Subcutaneous adipose tissue (tissue), 1 donor: ENCODE measurements at regions not wholly inside any gene's neighbourhood (a gene's known extent, or its start where the extent isn't known, plus 50 kb on each side); places are given as distances from the start of the nearest gene placed in this dataset.

Experiments used
- TF ChIP-seq, protein P1 (sequence below): fragments of 450-650 bp; IDR thresholded peaks from one replicate; pipeline ENCODE4 v1.5.1; 2016; ENCODE audit warnings: low read depth, mild to moderate bottlenecking, control low read depth, antibody characterized with exemption, moderate library complexity

DNA sequence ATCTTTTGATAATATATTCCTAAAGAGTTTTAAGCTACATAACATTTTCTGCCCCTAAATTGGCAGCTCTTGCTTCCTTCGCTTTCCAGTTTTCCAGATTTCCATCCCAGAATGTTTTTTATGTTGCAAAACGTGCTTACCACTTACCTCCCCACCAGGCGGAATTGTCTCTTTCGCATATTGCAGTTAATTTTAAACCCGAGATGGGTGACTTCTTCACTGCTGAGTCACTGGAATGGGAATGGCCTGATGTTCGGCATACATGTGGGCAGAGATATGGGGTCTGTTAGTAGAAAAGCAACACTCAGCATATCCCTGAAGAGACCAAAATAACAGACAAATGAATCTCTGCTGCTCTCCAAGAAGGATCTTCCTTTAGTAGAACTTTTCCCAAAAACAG lies 491.2 kb downstream of the PREX1 start:
- TF ChIP-seq, protein P1, sequence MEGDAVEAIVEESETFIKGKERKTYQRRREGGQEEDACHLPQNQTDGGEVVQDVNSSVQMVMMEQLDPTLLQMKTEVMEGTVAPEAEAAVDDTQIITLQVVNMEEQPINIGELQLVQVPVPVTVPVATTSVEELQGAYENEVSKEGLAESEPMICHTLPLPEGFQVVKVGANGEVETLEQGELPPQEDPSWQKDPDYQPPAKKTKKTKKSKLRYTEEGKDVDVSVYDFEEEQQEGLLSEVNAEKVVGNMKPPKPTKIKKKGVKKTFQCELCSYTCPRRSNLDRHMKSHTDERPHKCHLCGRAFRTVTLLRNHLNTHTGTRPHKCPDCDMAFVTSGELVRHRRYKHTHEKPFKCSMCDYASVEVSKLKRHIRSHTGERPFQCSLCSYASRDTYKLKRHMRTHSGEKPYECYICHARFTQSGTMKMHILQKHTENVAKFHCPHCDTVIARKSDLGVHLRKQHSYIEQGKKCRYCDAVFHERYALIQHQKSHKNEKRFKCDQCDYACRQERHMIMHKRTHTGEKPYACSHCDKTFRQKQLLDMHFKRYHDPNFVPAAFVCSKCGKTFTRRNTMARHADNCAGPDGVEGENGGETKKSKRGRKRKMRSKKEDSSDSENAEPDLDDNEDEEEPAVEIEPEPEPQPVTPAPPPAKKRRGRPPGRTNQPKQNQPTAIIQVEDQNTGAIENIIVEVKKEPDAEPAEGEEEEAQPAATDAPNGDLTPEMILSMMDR, result no peak

DNA sequence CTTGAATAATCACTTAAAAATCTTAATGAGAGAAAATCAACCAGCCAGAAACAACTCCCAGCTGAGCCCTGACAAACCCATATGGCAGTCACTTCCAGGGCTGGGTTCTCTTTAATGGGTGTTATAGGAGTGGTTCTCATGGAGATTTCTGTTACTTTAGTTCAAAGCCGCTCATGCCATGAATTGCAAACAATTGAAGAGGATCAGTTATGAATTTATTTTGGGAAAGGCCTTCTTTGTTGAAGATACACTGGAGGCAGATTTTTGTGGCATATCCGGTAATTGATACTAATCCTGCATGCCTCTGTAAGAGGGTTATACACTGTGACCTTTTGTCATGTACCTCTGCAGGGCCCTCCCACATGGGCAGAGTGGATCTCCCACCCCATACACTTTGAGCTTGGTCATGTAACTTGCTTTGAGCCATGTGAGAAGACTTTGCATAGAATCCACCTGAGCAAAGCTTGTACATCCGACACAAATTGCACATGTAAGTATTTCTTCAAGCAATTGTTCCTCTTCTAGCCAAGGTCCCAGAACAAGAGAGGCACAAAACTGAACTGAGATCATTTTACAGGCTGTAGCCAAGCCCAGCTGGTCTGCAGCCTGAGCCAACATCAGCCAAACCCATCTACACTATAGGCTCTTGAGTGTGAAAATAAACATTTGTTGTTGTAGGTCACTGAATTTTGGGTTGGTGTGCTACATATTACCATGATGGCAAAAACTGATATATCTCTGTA lies 492.3 kb downstream of the PREX1 start:
- TF ChIP-seq, protein P1, result no peak

DNA sequence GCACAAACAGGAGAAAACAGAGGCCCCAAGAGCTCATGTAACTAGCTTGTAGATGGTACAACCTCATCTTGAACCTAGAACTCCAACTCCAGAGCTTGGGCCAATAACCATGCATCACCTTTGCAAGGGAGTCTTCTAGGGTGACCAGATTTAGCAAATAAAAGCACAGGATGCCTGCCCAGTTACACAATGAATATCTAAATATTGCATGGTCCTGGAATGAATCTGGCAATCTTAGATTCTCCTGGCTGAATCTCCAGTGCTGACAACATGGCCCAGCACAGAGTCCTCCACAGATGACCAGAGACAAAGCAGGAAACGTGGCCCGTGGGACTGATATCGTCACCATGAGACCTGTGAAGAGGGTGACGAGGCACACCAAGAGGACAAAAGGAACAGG lies 494.1 kb downstream of the PREX1 start:
- TF ChIP-seq, protein P1, result no peak

DNA sequence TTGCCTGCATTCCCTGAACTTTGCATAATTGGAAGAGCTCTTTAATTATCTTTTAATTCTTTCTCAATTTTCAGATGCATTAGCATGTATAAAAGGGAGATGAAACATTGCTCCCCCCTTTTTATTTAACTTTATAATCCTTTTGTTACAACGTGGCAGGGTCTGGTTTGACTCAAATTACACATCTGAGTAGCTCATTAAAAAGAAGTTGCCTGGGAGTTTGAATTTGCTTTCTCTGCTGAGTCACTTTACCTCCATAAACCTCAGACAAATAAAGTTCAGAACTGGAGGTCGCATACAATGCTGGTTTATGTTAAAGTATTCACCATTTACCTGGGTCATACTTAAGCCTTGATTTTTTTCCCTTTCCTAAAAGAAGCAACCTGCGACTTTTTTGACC lies 495.2 kb downstream of the PREX1 start:
- TF ChIP-seq, protein P1, result no peak

DNA sequence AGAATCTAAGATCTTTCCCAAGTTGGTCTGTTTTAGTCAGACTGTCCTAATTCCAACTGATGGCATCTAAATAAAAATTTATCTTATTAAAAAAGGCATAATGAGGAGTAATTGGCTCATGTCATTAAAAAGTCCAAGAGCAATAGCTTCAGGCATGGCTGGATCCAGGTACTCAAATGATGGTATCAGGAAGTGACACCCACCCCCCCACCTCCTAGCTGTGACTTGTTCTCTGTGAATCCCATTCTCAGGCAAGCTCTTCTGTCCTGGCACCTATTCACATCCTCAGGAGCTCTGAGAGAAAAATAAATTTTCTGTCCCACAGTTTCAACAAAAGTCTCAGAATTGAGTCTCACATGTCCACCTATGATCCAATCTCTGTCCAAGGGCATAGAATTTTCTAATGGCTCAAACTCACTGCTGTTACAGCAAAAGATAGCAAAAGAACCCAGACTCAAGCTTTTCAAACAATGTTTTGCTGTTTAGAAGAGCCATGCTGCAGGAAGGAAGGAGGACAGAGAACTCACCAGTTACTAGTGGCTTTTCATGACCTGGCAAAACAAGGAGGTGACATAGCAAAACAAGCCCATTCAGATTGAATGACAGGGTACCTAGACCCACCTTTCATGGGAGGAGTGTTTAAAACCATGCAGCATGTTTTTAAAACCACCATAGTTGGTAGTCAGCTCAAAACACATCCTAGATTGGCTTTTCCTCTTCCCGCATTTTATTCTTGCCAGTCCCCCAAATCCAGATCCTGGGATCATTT lies 496.1 kb downstream of the PREX1 start:
- TF ChIP-seq, protein P1, result no peak

DNA sequence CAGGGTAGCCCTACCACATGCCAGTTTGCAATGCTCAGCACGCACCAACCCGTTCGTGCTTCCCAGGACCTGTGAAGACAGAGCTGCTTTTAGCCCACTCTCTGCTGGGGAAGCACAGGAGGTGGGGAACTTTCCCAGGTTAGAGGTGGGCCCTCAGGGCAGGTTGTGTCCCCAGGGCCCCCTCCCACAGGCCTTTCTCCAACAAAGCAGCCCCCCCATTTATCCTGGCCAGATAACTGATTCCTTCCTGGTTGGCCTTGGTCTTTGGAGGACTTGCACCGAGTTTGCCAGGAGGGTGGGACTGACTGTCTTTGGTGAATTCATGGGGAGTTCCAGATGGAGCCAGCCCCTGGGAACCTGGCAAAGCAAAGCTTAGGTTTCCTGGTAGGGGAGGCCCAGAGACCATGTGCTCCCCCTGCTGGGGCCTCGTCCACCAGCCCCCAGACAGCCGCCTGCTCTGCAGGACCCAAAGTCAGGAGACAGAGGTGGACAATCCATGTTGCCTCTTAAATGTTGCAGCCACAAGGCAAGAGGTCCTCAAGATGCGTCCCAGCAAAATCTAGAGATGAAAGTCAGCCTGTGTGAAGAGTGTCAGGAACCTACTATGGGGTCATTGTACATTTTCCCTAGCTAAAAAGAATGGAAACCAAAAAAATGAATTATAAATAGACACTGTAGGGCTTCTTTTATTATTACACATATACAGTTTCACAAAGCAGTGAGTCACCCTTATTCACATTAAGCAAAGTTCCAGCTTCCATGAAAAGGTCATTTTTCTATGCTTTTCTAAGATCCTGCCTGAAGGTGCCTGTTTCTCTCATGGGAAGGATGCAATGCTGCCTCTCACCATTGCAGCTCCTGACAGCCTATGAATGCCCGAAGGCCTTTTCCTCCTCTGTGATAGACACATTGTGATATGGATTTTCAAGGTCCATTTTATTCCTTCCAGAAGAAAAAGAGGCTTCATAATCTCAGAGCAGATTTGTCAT lies 497.8 kb downstream of the PREX1 start:
- TF ChIP-seq, protein P1, result no peak
